ENCODE measurements at regions not wholly inside any gene's neighbourhood (a gene's known extent, or its start where the extent isn't known, plus 50 kb on each side); places are given as distances from the start of the nearest gene placed in this dataset.

DNA sequence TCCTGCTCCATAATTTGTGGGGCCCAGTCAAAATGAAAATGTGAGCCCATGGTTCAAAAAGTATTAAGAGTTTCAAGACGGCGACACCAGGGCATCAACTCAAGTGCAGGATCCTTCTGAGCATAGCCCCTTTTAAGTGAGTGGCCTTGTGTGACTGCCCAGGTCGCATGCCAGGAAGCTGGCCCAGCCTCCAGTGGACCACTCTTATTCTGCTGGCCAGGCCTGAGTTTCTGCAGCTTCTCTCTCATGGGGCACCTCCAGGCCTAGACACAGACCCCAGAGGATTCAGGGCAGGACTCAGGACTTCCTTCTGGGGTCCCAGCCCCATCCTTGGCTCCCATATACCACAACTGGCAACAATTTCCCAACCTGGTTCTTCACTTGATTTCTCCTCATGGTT lies 83.5 kb upstream of the HAAO start:
- TF ChIP-seq CTCF (IDR thresholded peaks at IDR 0.05; ENCODE audit: poor library complexity) (no peak), EZH2phosphoT487 (IDR thresholded peaks at IDR 0.05; ENCODE audit: low read depth, severe bottlenecking, unreplicated experiment) (no peak)
